ENCODE measurements at regions not wholly inside any gene's neighbourhood (a gene's known extent, or its start where the extent isn't known, plus 50 kb on each side); places are given as distances from the start of the nearest gene placed in this dataset.

DNA sequence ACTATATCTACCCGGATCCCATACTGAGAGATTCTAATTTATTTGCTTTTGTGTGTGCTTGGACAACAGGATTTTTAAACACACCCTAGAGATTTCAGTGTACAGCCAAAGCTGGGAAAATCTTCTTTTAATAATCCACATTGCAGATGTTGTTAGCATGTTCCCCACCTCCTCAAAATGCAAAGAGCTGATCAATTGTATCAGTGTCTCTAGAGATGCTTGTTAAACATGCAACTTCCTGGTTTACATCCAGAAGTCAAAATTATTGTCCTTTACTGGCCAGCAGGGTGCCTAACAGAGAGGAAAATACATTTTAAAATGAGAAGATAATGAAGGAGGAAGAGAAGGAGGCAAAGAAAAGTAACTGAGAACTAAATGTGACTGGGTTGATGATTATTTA is 793.3 kb downstream of the SEMA5A start (continued):
- TF ChIP-seq, protein P1, sequence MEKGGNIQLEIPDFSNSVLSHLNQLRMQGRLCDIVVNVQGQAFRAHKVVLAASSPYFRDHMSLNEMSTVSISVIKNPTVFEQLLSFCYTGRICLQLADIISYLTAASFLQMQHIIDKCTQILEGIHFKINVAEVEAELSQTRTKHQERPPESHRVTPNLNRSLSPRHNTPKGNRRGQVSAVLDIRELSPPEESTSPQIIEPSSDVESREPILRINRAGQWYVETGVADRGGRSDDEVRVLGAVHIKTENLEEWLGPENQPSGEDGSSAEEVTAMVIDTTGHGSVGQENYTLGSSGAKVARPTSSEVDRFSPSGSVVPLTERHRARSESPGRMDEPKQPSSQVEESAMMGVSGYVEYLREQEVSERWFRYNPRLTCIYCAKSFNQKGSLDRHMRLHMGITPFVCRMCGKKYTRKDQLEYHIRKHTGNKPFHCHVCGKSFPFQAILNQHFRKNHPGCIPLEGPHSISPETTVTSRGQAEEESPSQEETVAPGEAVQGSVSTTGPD (CRISPR knock-in tag; IDR thresholded peaks at IDR 0.05), result no peak
- no peak for TF ChIP-seq MED1 (CRISPR knock-in tag; IDR thresholded peaks at IDR 0.05)

DNA sequence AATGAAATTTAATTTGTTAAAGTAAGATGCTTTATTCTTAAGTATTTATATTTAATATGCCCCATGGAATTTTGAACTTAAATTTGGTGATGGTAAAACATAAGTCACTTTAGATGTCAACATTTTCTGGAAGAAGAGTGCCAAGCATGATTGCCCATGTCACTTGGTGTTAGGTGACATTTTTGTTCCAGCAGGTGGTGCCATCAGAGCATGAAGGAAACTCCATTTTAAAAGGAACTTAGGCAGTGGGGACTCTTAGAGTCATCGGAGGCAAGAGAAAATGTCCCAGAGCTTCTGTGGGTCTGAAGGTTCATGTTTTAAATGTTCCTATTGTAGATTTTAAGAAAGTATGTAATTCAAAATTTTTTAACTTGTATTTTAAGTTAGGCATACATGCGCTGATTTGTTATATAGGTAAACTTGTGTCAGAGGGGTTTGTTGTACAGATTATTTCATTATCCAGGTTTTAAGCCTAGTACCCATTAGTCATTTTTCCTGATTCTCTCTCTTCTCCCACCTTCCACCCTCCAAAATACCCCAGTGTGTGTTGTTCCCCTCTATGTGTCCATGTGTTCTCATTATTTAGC is 789.3 kb downstream of the SEMA5A start:
- H3K4me2 ChIP-seq (ENCODE audit: low read depth, low read length), result no peak overlapping the region
- no peaks in the 10 kb centered on the region for H3K27me3 ChIP-seq (ENCODE audit: control insufficient read depth in 1 of 2, insufficient read depth in 2 of 2, low read length in 2 of 2)
- intact Hi-C loops (cut with micrococcal nuclease; ENCODE audit: unreplicated experiment) (no loop called here), in situ Hi-C loops (cut with HindIII; ENCODE audit: extremely low pct_ligation_motif_present, low pct_unique_long_range_greater_than_20kb) (no loop called here)
- CTCF ChIA-PET (ENCODE audit: low intra/inter-chr PET ratio, low total read pairs), result no interaction called here
- H3K79me2 ChIP-seq (ENCODE audit: insufficient read depth, low read length), result no peaks in the 10 kb centered on the region
- H4K20me1 ChIP-seq (ENCODE audit: insufficient read depth, low read length), result no peaks in the 10 kb centered on the region
- POLR2A ChIA-PET, result no interaction called here
- no peak overlapping the region for H2AFZ ChIP-seq (ENCODE audit: low read length)
- 26% methylated on average over 2 of the region's 2 CpGs for WGBS (ENCODE audit: low lambda C conversion rate)
- H3K4me3 ChIP-seq (replicated peaks in 1 of 3; ENCODE audit: insufficient read depth in 1 of 3, low read depth in 2 of 3, low read length in 3 of 3), result no peak overlapping the region
- no peak overlapping the region for H3K9ac ChIP-seq (ENCODE audit: insufficient read depth, low read depth, low read length)
- peaks cover 83% of the 10 kb centered on the region for H3K9me3 ChIP-seq (ENCODE audit: low read length)
- FAIRE-seq (no peak), ATAC-seq (no peak), DNase-seq (ENCODE audit: low spot score) (no peak)
- no peaks in the 10 kb centered on the region for H3K36me3 ChIP-seq (replicated peaks in 1 of 2; ENCODE audit: control insufficient read depth in 1 of 2, insufficient read depth in 2 of 2, low read length in 2 of 2)
- H3K4me1 ChIP-seq (ENCODE audit: insufficient read depth, low read length), result no peaks in the 10 kb centered on the region
- H3K27ac ChIP-seq (ENCODE audit: extremely low read length, insufficient read depth, low read length), result no peak overlapping the region
- BruUV-seq (replicated peaks), result no TSS peak
- TF ChIP-seq, protein P2, sequence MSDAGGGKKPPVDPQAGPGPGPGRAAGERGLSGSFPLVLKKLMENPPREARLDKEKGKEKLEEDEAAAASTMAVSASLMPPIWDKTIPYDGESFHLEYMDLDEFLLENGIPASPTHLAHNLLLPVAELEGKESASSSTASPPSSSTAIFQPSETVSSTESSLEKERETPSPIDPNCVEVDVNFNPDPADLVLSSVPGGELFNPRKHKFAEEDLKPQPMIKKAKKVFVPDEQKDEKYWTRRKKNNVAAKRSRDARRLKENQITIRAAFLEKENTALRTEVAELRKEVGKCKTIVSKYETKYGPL (CRISPR knock-in tag; IDR thresholded peaks at IDR 0.05), result no peak
- TF ChIP-seq, protein P3, sequence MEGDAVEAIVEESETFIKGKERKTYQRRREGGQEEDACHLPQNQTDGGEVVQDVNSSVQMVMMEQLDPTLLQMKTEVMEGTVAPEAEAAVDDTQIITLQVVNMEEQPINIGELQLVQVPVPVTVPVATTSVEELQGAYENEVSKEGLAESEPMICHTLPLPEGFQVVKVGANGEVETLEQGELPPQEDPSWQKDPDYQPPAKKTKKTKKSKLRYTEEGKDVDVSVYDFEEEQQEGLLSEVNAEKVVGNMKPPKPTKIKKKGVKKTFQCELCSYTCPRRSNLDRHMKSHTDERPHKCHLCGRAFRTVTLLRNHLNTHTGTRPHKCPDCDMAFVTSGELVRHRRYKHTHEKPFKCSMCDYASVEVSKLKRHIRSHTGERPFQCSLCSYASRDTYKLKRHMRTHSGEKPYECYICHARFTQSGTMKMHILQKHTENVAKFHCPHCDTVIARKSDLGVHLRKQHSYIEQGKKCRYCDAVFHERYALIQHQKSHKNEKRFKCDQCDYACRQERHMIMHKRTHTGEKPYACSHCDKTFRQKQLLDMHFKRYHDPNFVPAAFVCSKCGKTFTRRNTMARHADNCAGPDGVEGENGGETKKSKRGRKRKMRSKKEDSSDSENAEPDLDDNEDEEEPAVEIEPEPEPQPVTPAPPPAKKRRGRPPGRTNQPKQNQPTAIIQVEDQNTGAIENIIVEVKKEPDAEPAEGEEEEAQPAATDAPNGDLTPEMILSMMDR (CRISPR knock-in tag; IDR thresholded peaks at IDR 0.05), result peak; percentile 14; the same call in 1 of the 2 replicates
